Kidney tubule cell (primary cell): ENCODE measurements at regions not wholly inside any gene's neighbourhood (a gene's known extent, or its start where the extent isn't known, plus 50 kb on each side); places are given as distances from the start of the nearest gene placed in this dataset.

Source experiments
- DNase-seq: peaks from one replicate; pipeline ENCODE4 v3.0.0-alpha.2; 2018; ENCODE audit warnings: low spot score

DNA sequence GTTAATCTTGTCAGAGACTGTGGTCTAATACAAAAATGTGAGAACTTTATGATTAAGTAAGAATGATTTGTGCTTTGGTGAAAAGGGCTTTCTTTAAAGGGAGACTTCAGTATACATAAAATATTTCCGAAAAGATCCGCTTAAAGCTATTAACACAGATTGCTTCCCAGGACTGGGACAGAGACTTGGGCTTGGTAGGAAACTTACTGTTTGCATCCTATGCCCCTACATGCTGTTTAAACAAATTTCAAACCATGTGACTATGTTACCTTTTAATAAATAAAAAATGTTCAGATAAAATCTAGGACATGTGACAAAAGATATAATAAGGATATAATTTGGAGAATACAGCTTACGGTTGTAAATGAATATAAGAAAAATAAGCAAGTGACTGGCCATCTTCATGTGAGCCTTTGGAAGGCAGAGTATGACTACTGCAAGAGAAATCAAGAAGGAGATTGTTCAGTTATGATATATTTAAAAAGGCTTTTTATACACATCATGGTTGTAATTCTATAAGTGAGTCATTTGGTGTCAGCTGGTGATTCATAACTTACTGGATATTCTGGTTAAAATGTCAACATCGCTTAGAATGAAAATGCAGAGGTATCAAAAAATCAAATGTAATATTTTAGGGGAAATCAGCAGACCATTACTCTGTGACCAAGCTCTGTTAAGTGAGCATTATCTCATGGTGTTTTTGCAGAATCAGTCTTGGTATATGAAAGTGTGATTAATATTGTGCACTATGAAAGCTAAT is 234.7 kb upstream of the E2F7 start:
- DNase-seq, result peak; percentile 77

DNA sequence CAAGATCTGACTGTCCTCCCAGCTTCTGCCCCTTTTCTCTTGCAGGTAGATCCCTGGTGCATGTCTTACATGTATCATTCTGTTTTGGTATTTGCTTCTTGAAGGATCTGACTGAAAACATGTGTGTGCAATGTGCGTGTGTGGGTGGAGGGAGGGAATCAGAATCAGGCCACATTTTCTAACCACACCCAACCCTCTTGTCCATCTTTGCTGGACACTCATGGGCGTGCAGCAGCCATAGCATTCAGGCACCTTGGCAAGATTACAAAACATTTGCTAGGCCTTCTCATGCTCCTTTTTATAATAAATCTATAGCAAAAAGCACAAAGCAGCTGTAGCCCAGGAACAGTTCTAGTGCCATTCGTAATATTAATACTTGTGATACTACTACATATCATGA is 233.6 kb upstream of the E2F7 start:
- DNase-seq, result no peak

DNA sequence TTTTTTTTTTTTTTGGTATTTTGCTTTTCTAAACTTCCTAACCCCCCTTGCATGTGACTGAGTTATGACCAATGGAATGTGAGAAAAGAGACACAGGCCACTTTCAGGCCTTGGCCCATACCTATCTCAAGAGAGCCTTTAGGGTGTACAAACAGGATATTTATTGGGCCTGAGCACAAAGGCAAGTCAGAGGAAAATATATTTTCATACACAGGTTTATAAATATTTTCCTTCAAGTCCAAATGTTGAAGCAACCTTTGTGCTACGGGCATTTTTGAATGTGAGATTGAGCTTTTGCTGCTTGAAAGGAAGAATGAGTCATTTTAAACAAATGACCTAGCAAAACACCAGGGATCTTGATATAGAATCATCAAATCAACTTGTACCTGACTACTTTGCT is 228.6 kb upstream of the E2F7 start:
- DNase-seq, result peak; percentile 33

DNA sequence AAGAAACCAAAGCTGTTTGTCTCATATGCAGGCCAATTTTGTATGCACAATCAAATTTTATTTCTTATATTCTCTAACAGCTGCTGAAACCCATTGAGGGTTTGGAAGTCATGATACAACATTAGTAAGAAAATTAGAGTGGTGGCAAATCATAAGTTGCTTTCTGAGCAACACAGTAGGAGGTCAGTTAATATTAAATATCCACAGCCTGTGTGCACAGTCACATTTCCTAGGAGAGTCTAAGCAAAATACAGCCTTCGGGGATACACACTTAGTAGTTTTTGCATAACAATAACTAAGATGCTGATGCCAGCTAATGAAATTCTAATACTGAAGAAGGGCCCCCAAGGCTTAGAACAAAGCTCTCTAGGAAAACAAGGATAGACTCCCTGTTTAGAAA is 209.6 kb upstream of the E2F7 start:
- DNase-seq, result no peak

DNA sequence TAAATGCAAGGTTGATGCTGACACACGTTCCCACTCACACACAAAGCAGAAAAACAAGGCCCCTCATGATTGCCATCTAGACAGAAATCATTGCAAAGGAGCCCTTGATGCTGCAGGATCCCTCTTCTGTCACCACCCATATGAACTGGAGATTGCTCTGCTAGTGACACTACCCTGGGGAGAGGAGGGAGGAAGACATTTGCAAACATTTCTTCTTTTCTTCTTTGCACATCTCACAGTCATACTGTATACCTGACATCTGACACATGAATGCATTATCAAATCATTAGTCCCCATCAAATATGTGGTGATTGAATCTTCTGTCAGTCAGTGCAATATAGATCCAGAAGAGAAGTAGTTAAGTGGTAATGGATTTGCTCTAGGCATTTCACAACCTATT is 208.5 kb upstream of the E2F7 start:
- DNase-seq, result no peak

DNA sequence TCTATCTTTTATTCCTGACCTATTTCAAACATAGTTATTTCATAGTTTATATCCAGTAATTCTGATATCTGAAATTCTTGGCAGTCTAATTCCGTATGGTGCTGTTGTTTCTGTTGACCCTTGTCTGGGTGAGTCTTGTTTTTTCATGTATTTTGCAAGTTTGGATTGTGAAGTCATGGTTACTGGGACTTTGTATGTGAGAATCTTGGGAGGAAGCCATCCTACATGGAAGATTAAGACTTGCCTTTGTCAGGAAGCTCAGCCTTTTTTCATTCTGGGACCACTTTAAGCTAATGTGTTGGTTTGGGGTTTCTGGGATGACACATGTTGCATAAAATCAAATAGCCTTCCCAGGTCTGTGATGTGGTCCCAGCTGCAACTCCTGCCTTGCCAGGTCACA is 191.6 kb upstream of the E2F7 start:
- no peak for DNase-seq

DNA sequence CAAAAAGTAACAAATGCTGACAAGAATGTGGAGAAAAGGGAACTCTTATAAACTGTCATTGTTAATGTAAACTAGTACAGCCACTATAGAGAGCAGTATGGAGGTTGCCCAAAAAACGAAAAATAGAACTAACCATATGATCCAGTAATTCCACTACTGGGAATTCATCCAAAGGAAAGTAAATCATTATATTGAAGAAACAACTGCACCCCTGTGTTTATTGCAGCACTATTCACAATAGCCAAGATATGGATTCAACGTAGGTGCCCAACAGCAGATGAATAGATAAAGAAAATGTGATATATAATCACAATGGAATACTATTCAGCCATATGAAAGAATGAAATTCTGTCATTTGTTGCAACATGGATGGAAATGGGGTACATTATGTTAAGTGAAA is 188.0 kb upstream of the E2F7 start:
- DNase-seq, result no peak

DNA sequence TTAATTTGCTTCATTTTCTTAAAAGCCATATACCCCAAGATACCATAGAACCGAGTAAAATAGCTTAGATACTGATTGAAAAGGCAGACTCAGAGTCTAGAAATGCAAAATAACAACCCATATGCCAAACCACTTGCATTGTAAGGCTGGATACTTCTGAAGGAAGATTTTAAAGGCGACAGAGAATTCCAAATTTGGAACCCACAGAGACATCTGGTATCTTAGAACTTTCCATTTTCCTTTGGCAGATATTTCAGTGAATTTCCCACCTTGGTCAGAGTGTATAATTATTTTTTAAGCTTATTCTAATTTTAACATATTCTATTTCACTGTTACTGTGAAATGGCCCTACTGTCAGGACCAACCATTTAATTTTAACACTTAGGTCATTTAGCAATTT is 186.4 kb upstream of the E2F7 start:
- no peak for DNase-seq

DNA sequence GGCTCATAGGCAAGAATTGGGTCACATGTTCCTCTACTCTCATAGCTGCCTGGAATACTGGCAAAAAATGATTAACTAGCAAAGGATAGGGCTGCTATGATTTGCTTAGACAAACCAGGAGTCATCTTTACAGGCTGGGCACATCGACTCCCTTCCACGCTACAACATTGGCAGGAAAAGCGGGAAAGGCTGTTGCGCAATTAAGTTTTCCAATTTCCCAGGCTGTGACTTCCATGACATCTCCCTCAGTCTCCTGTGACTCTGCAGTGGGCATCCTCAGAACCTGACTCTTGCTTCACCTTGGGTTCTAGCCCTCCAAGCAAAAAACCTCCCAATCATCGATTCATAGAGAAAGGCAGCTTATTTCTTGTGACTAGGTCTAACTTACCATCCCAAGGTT is 184.5 kb upstream of the E2F7 start:
- no peak for DNase-seq

DNA sequence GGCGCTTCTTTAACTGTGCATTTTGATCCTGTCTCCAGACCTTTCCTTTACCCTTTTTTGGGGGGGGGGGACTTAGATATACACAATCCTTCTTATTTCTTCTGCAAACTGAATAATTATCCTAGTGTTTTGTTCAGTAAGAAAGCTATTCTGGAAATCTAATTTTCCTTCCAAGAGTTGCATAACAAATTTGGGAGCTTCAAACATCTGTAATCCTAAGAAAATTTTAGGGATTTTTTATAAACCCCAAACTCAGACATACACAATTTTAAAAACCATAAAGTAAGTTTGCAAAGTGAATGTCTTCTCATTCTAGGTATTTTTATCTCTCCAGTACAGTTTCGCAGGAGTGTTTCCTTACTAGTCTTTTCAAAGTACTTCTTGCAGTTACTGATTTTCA is 182.7 kb upstream of the E2F7 start:
- DNase-seq, result no peak

DNA sequence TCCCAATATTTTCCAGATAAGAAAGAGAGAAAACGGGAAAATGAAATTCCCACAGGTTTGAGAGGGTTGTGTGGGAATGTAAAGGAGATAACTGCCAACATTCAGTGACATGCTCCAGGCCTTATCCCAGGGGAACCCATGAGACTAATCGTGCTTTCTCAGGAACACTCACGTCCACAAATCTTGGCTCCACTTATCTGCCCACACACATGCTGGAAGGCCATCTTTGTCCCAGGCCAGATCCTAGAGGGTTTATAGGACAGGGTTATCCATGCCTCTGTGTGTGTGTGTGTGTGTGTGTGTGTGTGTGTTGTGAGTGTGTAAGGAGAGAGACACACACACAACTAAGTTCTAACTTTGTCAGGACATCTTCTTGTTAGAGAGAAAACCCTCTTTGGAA is 182.2 kb upstream of the E2F7 start:
- DNase-seq, result no peak

DNA sequence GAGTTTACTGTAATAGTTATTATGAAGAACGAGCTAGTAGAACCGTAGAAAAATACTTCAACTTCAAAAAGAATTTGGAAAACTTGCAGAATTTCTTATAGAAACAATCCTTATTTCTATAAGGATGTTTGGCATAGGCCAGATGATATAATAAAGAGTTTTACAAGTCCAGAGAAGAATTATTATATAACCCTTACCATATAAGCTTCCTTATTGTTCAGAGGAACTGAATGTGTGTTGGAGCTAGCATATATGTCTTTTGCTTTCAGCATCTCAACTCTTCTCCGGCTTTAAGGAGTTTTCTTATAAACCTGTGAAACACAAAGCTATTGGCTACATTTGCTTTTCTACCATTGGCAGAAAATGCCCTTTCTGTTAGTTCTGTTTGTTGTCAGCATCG is 178.0 kb upstream of the E2F7 start:
- DNase-seq, result no peak

DNA sequence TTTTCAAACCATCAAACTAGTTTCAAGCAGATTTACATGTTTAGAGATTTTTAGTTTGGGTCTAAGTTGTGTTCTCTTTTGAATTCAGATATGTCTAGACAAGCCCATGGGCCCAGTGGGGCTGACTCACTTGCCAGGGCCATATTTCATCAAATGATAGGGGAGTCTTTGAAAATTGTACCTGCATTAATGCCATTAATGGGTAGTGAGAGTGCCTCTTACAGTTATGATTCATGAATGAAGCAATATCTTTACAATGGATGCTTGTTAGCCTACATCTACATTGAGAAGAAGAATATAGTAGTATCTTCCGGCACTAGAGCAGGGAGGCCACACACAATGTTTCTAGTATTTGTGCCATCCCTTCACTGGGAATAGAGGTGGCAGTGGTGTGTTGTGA is 174.2 kb upstream of the E2F7 start:
- DNase-seq, result no peak

DNA sequence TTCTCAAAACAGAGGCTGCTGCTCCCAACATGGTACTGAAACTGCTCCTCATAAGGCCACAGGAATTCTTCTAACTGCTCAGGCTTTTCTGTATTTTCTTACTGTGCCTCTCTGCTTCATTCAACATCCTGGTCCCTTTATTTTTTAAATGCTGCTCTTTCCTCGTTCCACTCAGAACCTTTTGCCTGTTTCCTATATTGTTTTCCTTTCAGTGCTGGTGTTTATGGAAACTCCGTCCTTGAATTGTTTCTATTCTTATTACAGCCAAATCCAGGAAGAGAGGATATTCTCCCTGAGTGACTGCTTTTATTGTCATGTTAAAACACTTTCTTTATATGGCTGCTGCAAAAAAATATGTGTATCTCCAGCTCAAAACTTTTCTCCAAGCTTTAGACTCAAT is 173.0 kb upstream of the E2F7 start:
- no peak for DNase-seq

DNA sequence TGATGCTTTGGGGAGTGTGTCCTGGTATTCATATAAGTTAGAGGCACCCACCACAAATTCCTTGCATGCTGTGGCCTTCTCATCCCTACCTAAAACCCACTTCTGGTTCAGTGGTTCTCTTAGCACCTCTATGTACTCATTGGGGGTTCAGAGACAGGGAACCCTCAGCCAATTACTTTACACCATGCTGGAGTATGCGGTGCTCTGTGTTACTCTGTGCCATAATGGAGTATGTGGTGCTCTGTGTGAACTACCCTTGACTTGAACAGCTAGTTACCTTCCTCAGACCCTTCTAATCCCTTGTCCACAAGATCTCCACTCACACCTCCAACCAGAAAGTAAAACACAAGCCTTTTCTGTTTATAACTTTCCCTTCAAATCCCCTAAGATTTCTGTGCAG is 172.5 kb upstream of the E2F7 start:
- DNase-seq, result no peak

DNA sequence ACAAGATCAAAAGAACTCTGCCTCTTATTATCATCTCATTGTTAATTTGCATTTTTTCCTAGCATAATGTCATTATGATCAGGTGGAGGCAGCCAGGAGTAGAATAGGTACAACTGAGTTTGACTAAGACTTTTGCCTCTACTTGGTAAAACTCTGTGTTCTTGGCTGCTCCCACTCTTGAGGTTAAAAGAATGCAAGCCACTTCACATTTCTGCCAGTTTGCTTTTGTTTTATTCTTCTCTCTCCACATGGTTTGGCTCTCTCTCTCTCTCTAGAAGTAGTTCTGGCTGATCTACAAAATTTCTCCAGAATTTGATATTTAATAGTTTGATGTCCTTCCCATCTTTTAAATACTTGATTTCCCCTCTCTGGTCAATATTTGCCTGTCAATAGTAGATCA is 170.7 kb upstream of the E2F7 start:
- no peak for DNase-seq

DNA sequence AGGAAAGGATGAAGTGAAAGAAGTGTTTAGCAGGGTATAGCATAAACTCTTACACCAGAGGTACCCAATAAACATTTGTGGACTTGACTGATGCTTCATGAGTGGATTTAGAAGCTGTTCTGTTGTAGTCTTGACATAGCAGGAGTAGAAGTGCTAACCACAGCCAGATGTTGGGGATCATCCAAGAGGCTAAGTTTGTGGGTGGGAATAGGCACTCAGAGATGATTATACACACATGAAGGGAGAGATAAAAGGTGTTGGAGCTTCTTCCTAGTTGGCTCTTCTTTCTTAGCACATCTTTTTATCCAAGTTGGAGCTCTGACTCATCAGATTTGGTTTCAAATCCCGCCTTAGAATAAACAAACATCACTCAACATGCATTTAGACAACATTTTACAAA is 166.7 kb upstream of the E2F7 start:
- DNase-seq, result no peak

DNA sequence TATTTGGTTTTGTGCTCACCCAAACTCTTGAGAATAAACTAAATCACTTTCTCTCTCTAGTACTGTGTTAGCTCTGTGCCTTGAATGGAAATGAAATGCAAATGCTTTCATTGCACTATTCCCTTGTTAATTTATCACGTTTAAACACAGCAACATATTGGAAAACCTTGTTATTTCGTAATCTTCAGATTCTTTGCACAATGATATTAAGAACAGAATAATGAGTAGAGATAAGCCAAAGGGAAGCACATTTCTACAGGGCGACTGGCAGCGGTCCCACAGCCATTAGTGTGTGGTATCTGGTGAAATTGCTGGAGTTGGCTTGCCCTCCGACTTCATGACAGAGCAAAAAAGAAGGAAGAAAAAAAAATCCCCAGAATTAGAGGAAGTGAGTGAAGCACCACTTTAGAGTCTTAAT is 166.1 kb upstream of the E2F7 start:
- no peak for DNase-seq

DNA sequence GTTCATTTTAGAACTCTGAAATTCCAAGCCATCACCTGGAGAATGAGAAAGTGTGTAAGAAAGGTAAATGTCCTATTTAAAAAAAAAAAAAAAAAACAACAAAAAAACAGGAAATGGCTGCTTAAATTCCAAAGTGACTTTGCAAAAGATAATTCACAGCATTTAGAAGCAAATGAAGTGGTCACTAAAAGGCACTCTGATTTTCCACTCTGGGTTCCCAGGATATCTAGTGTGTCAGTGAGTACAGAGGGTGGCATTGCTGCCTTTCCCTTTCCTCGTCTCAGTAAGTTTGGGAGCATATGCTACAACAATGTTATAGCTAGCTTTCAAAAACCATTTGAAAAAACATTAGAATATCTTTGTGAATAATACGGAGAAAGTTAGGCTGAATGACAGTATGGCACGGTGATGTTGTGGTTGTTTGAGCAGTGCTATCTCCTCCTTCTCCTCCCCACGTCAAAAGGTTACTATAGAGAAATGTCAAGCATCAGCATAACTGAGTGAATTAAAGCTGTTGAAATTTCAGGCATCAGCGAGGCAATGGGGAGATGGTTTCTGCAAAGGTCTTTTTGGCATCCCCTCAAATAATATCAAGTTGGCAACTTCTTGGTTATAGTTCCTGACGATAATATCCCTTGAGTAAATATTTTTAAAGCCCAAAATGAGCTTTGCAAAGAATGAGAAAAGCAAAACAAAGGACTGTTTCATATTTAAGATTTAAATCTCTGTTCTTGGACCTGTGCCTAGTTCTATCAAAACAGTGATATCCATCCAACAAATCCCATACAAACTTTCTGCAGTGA is 164.5 kb upstream of the E2F7 start:
- DNase-seq, result no peak

DNA sequence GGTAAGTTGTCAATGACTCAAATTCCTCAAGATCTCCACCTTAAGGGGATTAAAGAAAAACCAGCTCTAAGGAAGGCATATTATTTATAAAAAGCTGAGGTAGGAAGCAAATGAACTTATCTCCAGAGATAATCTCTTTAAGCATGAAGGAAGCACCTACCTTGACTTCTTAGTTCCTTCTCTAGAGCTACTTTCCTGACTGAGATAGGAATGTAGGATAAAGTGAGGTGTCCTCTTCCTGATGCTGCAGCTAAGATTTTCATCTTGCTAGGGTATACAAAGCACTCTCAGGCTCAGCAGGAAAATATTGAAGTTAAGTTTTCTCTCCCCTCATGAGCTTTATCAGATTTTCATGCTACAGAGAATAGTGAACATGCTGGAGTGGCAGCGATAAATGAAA is 163.0 kb upstream of the E2F7 start:
- DNase-seq, result no peak

DNA sequence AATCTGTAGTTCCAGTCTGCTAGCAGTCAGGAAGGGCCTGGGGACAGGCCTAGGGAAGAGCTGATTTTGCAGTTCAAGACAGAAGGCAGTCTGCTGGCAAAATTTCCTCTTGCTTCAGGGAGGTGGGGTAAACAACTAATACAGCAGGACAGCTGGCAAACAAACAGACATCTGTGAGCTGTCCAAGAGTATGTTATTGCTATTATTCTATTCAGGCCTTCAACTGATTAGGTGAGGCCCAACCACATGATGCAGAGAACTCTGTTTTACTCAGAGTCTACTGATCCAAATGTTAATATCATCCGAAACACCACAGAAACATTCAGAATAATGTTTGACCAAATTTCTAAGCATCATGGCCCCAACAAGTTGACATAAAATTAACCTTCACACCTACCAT is 161.0 kb upstream of the E2F7 start:
- DNase-seq, result no peak

DNA sequence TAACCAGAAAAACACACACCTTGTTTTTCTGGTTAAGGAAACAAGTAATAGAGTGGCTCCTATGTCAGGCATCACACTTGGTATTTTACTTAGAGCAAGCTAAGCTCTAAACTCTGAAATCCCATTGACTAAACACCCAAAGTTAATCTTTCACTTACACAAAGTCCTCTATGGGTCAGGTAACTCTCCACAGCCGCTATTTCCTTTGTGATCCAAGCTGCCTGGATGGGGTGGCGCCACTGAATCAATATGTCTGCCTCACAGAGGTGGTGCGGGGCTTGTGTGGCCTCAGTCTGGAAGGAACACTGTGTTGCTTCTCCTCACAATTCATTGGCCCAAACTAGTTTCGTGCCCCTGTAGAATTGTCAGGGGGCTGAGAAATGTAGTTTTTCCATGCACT is 160.0 kb upstream of the E2F7 start:
- peak; percentile 8 for DNase-seq

DNA sequence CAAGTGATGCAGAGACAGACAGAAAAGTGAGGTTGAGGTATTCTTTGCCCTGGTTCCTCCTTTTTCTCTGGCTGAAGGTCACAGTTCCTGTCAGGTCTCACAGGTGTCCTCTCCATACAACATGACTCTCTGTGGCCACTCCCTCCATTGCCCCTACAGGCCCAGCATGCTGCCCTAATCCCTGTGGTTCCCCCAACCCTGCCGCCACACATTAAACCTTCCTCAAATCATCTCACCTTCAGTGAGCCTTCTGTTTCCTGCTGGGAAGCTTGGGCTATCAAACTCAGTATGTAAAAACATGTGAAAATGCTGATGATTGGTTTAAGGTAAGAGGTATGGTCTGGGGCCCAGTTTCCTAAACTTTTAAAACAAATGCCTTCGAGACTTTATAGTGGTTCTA is 159.0 kb upstream of the E2F7 start:
- no peak for DNase-seq

DNA sequence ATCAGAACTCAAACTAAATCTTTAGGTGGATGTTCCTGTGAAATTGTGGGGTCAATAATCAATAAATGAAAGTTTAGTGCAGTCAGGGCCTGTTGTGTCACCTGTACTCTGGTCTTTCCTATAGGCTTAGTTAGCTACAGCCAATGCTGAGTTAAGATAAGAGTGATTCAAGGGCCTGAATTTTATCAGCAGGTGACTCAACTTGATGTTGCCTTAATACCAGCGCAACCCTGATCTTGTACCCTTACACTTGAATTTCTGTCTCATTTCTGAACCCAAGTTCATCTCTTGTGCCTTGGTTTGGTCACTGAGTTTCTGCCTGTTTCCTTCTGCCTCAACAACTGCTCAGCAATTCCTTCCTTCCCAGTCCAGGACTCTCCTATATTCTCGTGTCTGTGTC is 157.0 kb upstream of the E2F7 start:
- DNase-seq, result no peak
